MM.1S (cell line): ENCODE measurements at regions not wholly inside any gene's neighbourhood (a gene's known extent, or its start where the extent isn't known, plus 50 kb on each side); places are given as distances from the start of the nearest gene placed in this dataset.

Source experiments
- DNase-seq: peaks from one replicate; pipeline ENCODE4 v3.0.0-alpha.2; 2015
- H2AFZ ChIP-seq: fragments of 300-600 bp; sonication (generic); 2 replicates; pipeline ENCODE4 v1.6.0; 2016; ENCODE audit warnings: antibody characterized with exemption, low read length
- H3F3A ChIP-seq: fragments of 300-600 bp; sonication (generic); 2 replicates; pipeline ENCODE4 v1.6.1; 2016; ENCODE audit warnings: mild to moderate bottlenecking, antibody characterized with exemption, low read length, moderate library complexity, mixed read lengths; ENCODE audit not compliant: insufficient read depth
- H3K27ac ChIP-seq: fragments of 300-600 bp; sonication (generic); 2 replicates; pipeline ENCODE4 v1.5.1; 2016; ENCODE audit warnings: mild to moderate bottlenecking, low read length
- H3K27me3 ChIP-seq: fragments of 300-600 bp; sonication (generic); replicated peaks from 2 replicates; pipeline ENCODE4 v1.6.0; 2016; ENCODE audit warnings: low read length; ENCODE audit not compliant: insufficient read depth
- H3K36me3 ChIP-seq: fragments of 300-600 bp; sonication (generic); replicated peaks from 2 replicates; pipeline ENCODE4 v1.6.1; 2016; ENCODE audit warnings: mild to moderate bottlenecking, low read length, mixed read lengths; ENCODE audit not compliant: insufficient read depth
- H3K4me1 ChIP-seq: fragments of 300-600 bp; sonication (generic); 2 replicates; pipeline ENCODE4 v1.6.1; 2016; ENCODE audit warnings: low read length, mixed read lengths
- H3K4me2 ChIP-seq: fragments of 300-600 bp; sonication (generic); 2 replicates; pipeline ENCODE4 v1.6.0; 2016; ENCODE audit warnings: low read depth, low read length
- H3K4me3 ChIP-seq: fragments of 300-600 bp; sonication (generic); 2 replicates; pipeline ENCODE4 v1.5.1; 2016; ENCODE audit warnings: low read length, mixed read lengths
- H3K79me2 ChIP-seq: fragments of 300-600 bp; sonication (generic); 2 replicates; pipeline ENCODE4 v1.6.1; 2016; ENCODE audit warnings: mixed run types, low read length, mixed read lengths
- H3K9ac ChIP-seq: fragments of 300-600 bp; sonication (generic); 2 replicates; pipeline ENCODE4 v1.6.1; 2016; ENCODE audit warnings: low read length, mixed read lengths
- H3K9me2 ChIP-seq: fragments of 300-600 bp; sonication (generic); replicated peaks from 2 replicates; pipeline ENCODE4 v1.6.1; 2016; ENCODE audit warnings: mild to moderate bottlenecking, low read length, mixed read lengths; ENCODE audit not compliant: insufficient read depth
- H3K9me3 ChIP-seq: fragments of 300-600 bp; sonication (generic); replicated peaks from 2 replicates; pipeline ENCODE4 v1.6.1; 2016; ENCODE audit warnings: mild to moderate bottlenecking, low read length, mixed read lengths; ENCODE audit not compliant: insufficient read depth
- H4K20me1 ChIP-seq: fragments of 300-600 bp; sonication (generic); 2 replicates; pipeline ENCODE4 v1.6.1; 2016; ENCODE audit warnings: mild to moderate bottlenecking, low read length, moderate library complexity, mixed read lengths; ENCODE audit not compliant: insufficient read depth
- CTCF ChIP-seq: fragments of 300-600 bp; sonication (generic); IDR thresholded peaks from 2 replicates; pipeline ENCODE4 v1.5.1; 2016; ENCODE audit warnings: antibody characterized with exemption, low read length, mixed read lengths
- EZH2 ChIP-seq: fragments of 300-600 bp; sonication (generic); optimal IDR thresholded peaks from 2 replicates; pipeline ENCODE3; 2017; ENCODE audit warnings: low read depth, mild to moderate bottlenecking, antibody characterized with exemption, low read length, mixed read lengths
- EZH2phosphoT487 ChIP-seq: fragments of 300-600 bp; sonication (generic); IDR thresholded peaks from 2 replicates; pipeline ENCODE4 v1.6.1; 2018; ENCODE audit warnings: antibody characterized with exemption, low read length

DNA sequence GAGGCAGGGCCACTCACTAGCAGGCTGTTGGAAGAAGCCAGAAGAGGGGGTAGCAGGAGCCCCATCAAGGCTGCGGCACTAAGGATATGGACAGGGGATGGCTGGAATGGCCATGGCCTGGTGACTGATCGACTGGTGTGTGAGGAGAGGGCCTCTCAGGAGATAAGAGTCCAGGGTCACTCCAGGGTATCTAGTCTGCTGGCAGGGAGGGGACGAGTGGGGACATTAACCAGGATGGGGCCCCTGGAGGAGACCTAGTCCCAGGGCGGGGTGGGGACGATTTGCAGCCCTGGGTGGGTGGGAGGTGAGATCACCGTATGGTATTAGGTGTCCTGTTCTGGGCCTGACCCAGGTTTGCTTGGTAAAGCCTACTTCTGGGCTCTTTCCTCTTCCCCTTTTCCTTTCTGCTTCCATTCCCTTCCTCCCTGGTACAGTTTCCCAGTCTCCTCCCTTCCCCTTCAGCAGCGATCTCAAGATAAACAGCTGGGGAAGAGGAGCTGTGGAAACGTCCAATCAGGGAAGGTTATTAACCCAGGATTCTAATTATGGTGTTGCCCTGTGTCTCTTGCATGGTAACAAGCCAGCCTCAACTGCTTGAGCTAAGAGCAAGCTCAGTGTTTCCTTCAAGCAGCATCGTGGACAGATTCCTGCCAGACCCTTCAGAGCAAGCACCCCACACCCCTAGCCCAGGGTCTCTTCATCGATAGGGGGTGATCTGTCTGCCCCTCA, 233.2 kb downstream of the RPS24 start:
- DNase-seq, result no peak
- no peaks in the 10 kb centered on the region for H3K9me2 ChIP-seq
- H3K36me3 ChIP-seq, result no peaks in the 10 kb centered on the region
- no peak overlapping the region for H3K9ac ChIP-seq
- H2AFZ ChIP-seq, result no peak overlapping the region
- H4K20me1 ChIP-seq, result no peaks in the 10 kb centered on the region
- H3K9me3 ChIP-seq, result no peaks in the 10 kb centered on the region
- H3K4me2 ChIP-seq, result no peak overlapping the region
- no peak for TF ChIP-seq CTCF
- no peaks in the 10 kb centered on the region for H3F3A ChIP-seq
- H3K79me2 ChIP-seq, result no peaks in the 10 kb centered on the region
- H3K4me3 ChIP-seq, result no peak overlapping the region
- H3K4me1 ChIP-seq, result no peaks in the 10 kb centered on the region
- H3K27ac ChIP-seq, result no peak overlapping the region
- no peaks in the 10 kb centered on the region for H3K27me3 ChIP-seq

DNA sequence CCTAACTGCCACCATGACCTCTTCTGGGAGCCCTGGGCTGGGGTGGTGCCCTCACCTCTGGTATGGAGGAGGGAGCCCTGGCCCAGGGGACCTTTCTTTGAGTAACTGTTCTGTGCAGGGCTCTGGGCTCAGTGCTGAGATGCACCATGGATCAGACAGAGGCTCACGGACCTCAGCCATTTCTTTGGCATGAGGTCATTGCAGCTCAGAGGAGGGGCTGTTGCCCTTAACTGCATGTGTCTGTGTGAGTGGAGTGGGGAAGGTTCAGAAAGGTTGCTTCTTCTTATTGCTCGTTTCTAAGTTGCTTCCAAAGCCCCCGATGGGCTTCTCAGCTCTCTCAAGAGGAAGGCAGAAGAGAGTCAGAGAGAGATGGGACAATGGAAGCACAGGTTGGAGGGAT, 233.9 kb downstream of the RPS24 start:
- no peaks in the 10 kb centered on the region for H3K9me2 ChIP-seq
- no peaks in the 10 kb centered on the region for H3F3A ChIP-seq
- no peak overlapping the region for H3K4me3 ChIP-seq
- H3K9me3 ChIP-seq, result no peaks in the 10 kb centered on the region
- H3K4me1 ChIP-seq, result no peaks in the 10 kb centered on the region
- no peak overlapping the region for H3K4me2 ChIP-seq
- TF ChIP-seq CTCF, result no peak
- no peak for TF ChIP-seq EZH2phosphoT487
- TF ChIP-seq EZH2, result no peak
- H2AFZ ChIP-seq, result no peak overlapping the region
- no peaks in the 10 kb centered on the region for H3K79me2 ChIP-seq
- no peak overlapping the region for H3K27ac ChIP-seq
- DNase-seq, result no peak
- no peak overlapping the region for H3K9ac ChIP-seq
- no peaks in the 10 kb centered on the region for H3K27me3 ChIP-seq
- H3K36me3 ChIP-seq, result no peaks in the 10 kb centered on the region
- no peaks in the 10 kb centered on the region for H4K20me1 ChIP-seq

GRCh38 chr10:78269060-78269459, 235.4 kb downstream of the RPS24 start:
- H2AFZ ChIP-seq, result no peak overlapping the region

More at GRCh38 chr10:78269060-78269459, 235.4 kb downstream of the RPS24 start:
- no peaks in the 10 kb centered on the region for H3K79me2 ChIP-seq
- no peaks in the 10 kb centered on the region for H3F3A ChIP-seq
- no peaks in the 10 kb centered on the region for H3K9me3 ChIP-seq
- no peak overlapping the region for H3K27ac ChIP-seq
- no peak for DNase-seq
- H3K4me1 ChIP-seq, result no peaks in the 10 kb centered on the region
- no peaks in the 10 kb centered on the region for H3K9me2 ChIP-seq
- no peak overlapping the region for H3K4me2 ChIP-seq
- H3K4me3 ChIP-seq, result no peak overlapping the region
- H3K27me3 ChIP-seq, result no peaks in the 10 kb centered on the region
- H4K20me1 ChIP-seq, result no peaks in the 10 kb centered on the region
- H3K9ac ChIP-seq, result no peak overlapping the region
- no peaks in the 10 kb centered on the region for H3K36me3 ChIP-seq
- TF ChIP-seq EZH2phosphoT487 (no peak), EZH2 (no peak), CTCF (no peak)
